RWPE1 (cell line): ENCODE measurements at regions not wholly inside any gene's neighbourhood (a gene's known extent, or its start where the extent isn't known, plus 50 kb on each side); places are given as distances from the start of the nearest gene placed in this dataset.
"Not testable (repeated sequence)": the region's sequence is repeated elsewhere in the genome, so short reads cannot be mapped to it uniquely, and the experiment has no call there.

Experiments
- CTCF ChIA-PET: fragments of 350-600 bp; sonication (Branson Sonifier 250); formaldehyde crosslinking; extraction: SDS; loops from one replicate; lab custom pipeline; 2021; lab: Yijun Ruan, JAX
- POLR2A ChIA-PET: fragments of 400-600 bp; formaldehyde crosslinking; extraction: SDS; loops from one replicate; lab custom pipeline; 2020; ENCODE audit warnings: antibody characterized with exemption; ENCODE audit not compliant: low non-redundant PET; lab: Yijun Ruan, JAX
- DNase-seq: peaks from one replicate; pipeline ENCODE4 v3.0.0; 2012; ENCODE audit warnings: low spot score
- H3K27ac ChIP-seq: fragments of 450-650 bp; 2 replicates; pipeline ENCODE4 v1.5.1; 2017
- CTCF ChIP-seq: fragments of 450-650 bp; conservative IDR thresholded peaks from 2 replicates; pipeline ENCODE4 v1.5.1; 2017; ENCODE audit warnings: low read depth, mild to moderate bottlenecking

- DNase-seq: no peak
- ChIA-PET POLR2A (no interaction called here), CTCF (no interaction called here)
- H3K27ac ChIP-seq: no peak overlapping the region
- no peak for TF ChIP-seq CTCF
These were observed 205.8 kb upstream of the F9 start for GRCh38 chrX:139324756-139325155.

GRCh38 chrX:139320661-139321354 is 209.7 kb upstream of the F9 start:
- POLR2A ChIA-PET: not testable (repeated sequence)

GRCh38 chrX:139306675-139307074 is 223.9 kb upstream of the F9 start:
- POLR2A ChIA-PET, H3K27ac ChIP-seq, CTCF ChIA-PET, DNase-seq: not testable (repeated sequence)

More at GRCh38 chrX:139320661-139321354, 209.7 kb upstream of the F9 start:
- H3K27ac ChIP-seq, DNase-seq, CTCF ChIA-PET: not testable (repeated sequence)

- POLR2A ChIA-PET: no interaction called here
- no peak overlapping the region for H3K27ac ChIP-seq
- TF ChIP-seq CTCF: no peak
- no peak for DNase-seq
- CTCF ChIA-PET: no interaction called here
These were observed 226.1 kb upstream of the F9 start for GRCh38 chrX:139304471-139304870.

GRCh38 chrX:139299309-139299708 is 231.2 kb upstream of the F9 start:
- POLR2A ChIA-PET: no interaction called here

GRCh38 chrX:139298437-139298836 is 232.1 kb upstream of the F9 start:
- DNase-seq: no peak
- ChIA-PET POLR2A (no interaction called here), CTCF (no interaction called here)
- no peak overlapping the region for H3K27ac ChIP-seq
- TF ChIP-seq CTCF: no peak

More at GRCh38 chrX:139299309-139299708, 231.2 kb upstream of the F9 start:
- no peak for TF ChIP-seq CTCF
- H3K27ac ChIP-seq: no peak overlapping the region
- DNase-seq: no peak
- CTCF ChIA-PET: no interaction called here

- no peak for TF ChIP-seq CTCF
These were observed 232.9 kb upstream of the F9 start for GRCh38 chrX:139297638-139298037.

GRCh38 chrX:139293991-139294390 is 236.5 kb upstream of the F9 start:
- POLR2A ChIA-PET: no interaction called here
- H3K27ac ChIP-seq: no peak overlapping the region
- no peak for DNase-seq
- CTCF ChIA-PET: no interaction called here
- TF ChIP-seq CTCF: no peak

More at GRCh38 chrX:139297638-139298037, 232.9 kb upstream of the F9 start:
- DNase-seq: no peak
- H3K27ac ChIP-seq: no peak overlapping the region
- CTCF ChIA-PET: no interaction called here
- POLR2A ChIA-PET: no interaction called here
